Neural cell (in vitro differentiated cells): ENCODE measurements at regions not wholly inside any gene's neighbourhood (a gene's known extent, or its start where the extent isn't known, plus 50 kb on each side); places are given as distances from the start of the nearest gene placed in this dataset.

Experiments
- H2AFZ ChIP-seq: fragments of 200-600, 300-800 bp; sonication (generic), shearing (Covaris generic); 2 replicates; pipeline ENCODE4 v1.6.0; 2014; ENCODE audit warnings: low read depth, mild to moderate bottlenecking, antibody characterized with exemption, low read length, moderate library complexity
- H3F3A ChIP-seq: fragments of 200-600 bp; shearing (Covaris generic); 2 replicates; pipeline ENCODE4 v1.6.1; 2016; ENCODE audit warnings: mild to moderate bottlenecking, moderate library complexity, mixed read lengths, antibody characterized with exemption, low read length; ENCODE audit not compliant: insufficient read depth, poor library complexity, severe bottlenecking
- H3K27ac ChIP-seq: fragments of 200-600, 300-800 bp; sonication (generic), shearing (Covaris generic); 2 replicates; pipeline ENCODE4 v1.5.1; 2014; ENCODE audit warnings: mild to moderate bottlenecking, low read length, moderate library complexity
- H3K27me3 ChIP-seq: fragments of 300-800, 200-600 bp; sonication (generic), shearing (Covaris generic); 2 replicates; pipeline ENCODE4 v1.6.0; 2014; ENCODE audit warnings: mild to moderate bottlenecking, low read depth, low read length, moderate library complexity; ENCODE audit not compliant: insufficient read depth
- H3K36me3 ChIP-seq: fragments of 300-800, 200-600 bp; sonication (generic), shearing (Covaris generic); 2 replicates; pipeline ENCODE4 v1.5.1; 2014; ENCODE audit warnings: mild to moderate bottlenecking, antibody characterized with exemption, low read length, moderate library complexity; ENCODE audit not compliant: insufficient read depth
- H3K4me2 ChIP-seq: fragments of 300-800, 200-600 bp; sonication (generic), shearing (Covaris generic); 2 replicates; pipeline ENCODE4 v1.6.0; 2014; ENCODE audit warnings: mild to moderate bottlenecking, low read length
- H3K4me3 ChIP-seq: fragments of 300-800, 200-600 bp; sonication (generic), shearing (Covaris generic); 2 replicates; pipeline ENCODE4 v1.5.1; 2014; ENCODE audit warnings: mild to moderate bottlenecking, low read length, moderate library complexity
- H3K79me2 ChIP-seq: fragments of 200-600 bp; shearing (Covaris generic); replicated peaks from 2 replicates; pipeline ENCODE4 v1.6.0; 2014; ENCODE audit warnings: mild to moderate bottlenecking, low read length, moderate library complexity; ENCODE audit not compliant: insufficient read depth
- H3K9ac ChIP-seq: fragments of 300-800, 200-600 bp; sonication (generic), shearing (Covaris generic); 2 replicates; pipeline ENCODE4 v1.6.1; 2016; ENCODE audit warnings: mild to moderate bottlenecking, low read length, mixed read lengths
- H3K9me2 ChIP-seq: fragments of 200-600 bp; shearing (Covaris generic); 2 replicates; pipeline ENCODE4 v1.6.1; 2016; ENCODE audit warnings: mild to moderate bottlenecking, low read length, mixed read lengths; ENCODE audit not compliant: insufficient read depth
- H3K9me3 ChIP-seq: fragments of 200-600, 300-800 bp; sonication (generic), shearing (Covaris generic); 2 replicates; pipeline ENCODE4 v1.6.1; 2016; ENCODE audit warnings: mild to moderate bottlenecking, mixed run types, low read length, moderate library complexity, mixed read lengths
- H4K20me1 ChIP-seq: fragments of 200-600 bp; shearing (Covaris generic); 2 replicates; pipeline ENCODE4 v1.6.1; 2016; ENCODE audit warnings: mild to moderate bottlenecking, mixed run types; ENCODE audit not compliant: insufficient read depth
- EP300 ChIP-seq: fragments of 450-650 bp; conservative IDR thresholded peaks from 2 replicates; pipeline ENCODE4 v1.6.1; 2014; ENCODE audit warnings: antibody characterized with exemption, mild to moderate bottlenecking, moderate library complexity; ENCODE audit not compliant: poor library complexity, severe bottlenecking
- EZH2 ChIP-seq: fragments of 200-600, 300-800 bp; shearing (Covaris generic), sonication (generic); IDR thresholded peaks from 2 replicates; pipeline ENCODE4 v1.6.1; 2014; ENCODE audit warnings: antibody characterized with exemption, low read length, borderline replicate concordance, mild to moderate bottlenecking; ENCODE audit not compliant: insufficient read depth, poor library complexity, severe bottlenecking
- MXI1 ChIP-seq: fragments of 450-650 bp; conservative IDR thresholded peaks from 2 replicates; pipeline ENCODE4 v1.6.1; 2014; ENCODE audit warnings: antibody characterized with exemption, mild to moderate bottlenecking; ENCODE audit not compliant: poor library complexity, severe bottlenecking
- POLR2AphosphoS5 ChIP-seq: IDR thresholded peaks from 2 replicates; pipeline ENCODE4 v1.6.1; 2012
- RAD21 ChIP-seq: fragments of 450-650 bp; conservative IDR thresholded peaks from 2 replicates; pipeline ENCODE4 v1.6.1; 2014; ENCODE audit warnings: antibody characterized with exemption, mild to moderate bottlenecking, moderate library complexity
- SMC3 ChIP-seq: fragments of 450-650 bp; conservative IDR thresholded peaks from 2 replicates; pipeline ENCODE4 v1.6.1; 2014; ENCODE audit warnings: antibody characterized with exemption, mild to moderate bottlenecking, moderate library complexity; ENCODE audit not compliant: poor library complexity
- TAF1 ChIP-seq: IDR thresholded peaks from 2 replicates; pipeline ENCODE4 v1.6.1; 2012; ENCODE audit warnings: low read depth
- TF ChIP-seq, protein P1 (sequence below): fragments of 450-650 bp; IDR thresholded peaks from 2 replicates; pipeline ENCODE4 v1.5.1; 2014; ENCODE audit warnings: antibody characterized with exemption, mild to moderate bottlenecking, moderate library complexity; ENCODE audit not compliant: poor library complexity, severe bottlenecking
- TF ChIP-seq, protein P2 (sequence below): IDR thresholded peaks from 2 replicates; pipeline ENCODE4 v1.6.1; 2012; ENCODE audit warnings: borderline replicate concordance

DNA sequence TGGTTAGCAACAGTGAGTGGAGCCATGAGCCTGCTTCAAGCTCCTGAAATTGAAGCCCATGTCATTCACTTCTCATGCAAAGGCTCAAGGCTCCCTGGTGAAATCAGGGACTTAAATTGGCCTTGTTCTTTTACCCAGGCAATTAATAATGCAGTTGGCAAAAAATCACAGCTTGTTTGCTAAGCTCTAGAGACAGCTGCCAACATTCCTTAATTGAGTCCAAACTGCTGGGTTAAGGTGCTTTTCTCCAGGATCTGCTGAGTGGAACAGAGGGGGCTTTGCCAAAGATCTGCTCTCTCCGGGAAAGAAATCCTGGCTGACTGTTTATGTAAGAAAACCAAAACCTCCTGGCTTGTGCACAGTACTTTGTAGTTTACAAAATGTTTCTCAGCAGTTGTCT is 257.6 kb upstream of the GHITM start:
- Histone ChIP-seq H3F3A (no peaks in the 10 kb centered on the region), H3K4me2 (no peak overlapping the region), H3K27me3 (no peaks in the 10 kb centered on the region), H3K79me2 (no peaks in the 10 kb centered on the region), H3K4me3 (no peak overlapping the region), H3K36me3 (no peaks in the 10 kb centered on the region), H3K27ac (no peak overlapping the region), H3K9me3 (no peaks in the 10 kb centered on the region), H4K20me1 (no peaks in the 10 kb centered on the region), H3K9ac (no peak overlapping the region), H3K9me2 (no peaks in the 10 kb centered on the region), H2AFZ (no peak overlapping the region)
- TF ChIP-seq EZH2 (no peak), TAF1 (no peak), RAD21 (no peak), POLR2AphosphoS5 (no peak), MXI1 (no peak), EP300 (no peak), SMC3 (no peak)
- TF ChIP-seq, protein P1, sequence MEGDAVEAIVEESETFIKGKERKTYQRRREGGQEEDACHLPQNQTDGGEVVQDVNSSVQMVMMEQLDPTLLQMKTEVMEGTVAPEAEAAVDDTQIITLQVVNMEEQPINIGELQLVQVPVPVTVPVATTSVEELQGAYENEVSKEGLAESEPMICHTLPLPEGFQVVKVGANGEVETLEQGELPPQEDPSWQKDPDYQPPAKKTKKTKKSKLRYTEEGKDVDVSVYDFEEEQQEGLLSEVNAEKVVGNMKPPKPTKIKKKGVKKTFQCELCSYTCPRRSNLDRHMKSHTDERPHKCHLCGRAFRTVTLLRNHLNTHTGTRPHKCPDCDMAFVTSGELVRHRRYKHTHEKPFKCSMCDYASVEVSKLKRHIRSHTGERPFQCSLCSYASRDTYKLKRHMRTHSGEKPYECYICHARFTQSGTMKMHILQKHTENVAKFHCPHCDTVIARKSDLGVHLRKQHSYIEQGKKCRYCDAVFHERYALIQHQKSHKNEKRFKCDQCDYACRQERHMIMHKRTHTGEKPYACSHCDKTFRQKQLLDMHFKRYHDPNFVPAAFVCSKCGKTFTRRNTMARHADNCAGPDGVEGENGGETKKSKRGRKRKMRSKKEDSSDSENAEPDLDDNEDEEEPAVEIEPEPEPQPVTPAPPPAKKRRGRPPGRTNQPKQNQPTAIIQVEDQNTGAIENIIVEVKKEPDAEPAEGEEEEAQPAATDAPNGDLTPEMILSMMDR = no peak
- TF ChIP-seq, protein P2, sequence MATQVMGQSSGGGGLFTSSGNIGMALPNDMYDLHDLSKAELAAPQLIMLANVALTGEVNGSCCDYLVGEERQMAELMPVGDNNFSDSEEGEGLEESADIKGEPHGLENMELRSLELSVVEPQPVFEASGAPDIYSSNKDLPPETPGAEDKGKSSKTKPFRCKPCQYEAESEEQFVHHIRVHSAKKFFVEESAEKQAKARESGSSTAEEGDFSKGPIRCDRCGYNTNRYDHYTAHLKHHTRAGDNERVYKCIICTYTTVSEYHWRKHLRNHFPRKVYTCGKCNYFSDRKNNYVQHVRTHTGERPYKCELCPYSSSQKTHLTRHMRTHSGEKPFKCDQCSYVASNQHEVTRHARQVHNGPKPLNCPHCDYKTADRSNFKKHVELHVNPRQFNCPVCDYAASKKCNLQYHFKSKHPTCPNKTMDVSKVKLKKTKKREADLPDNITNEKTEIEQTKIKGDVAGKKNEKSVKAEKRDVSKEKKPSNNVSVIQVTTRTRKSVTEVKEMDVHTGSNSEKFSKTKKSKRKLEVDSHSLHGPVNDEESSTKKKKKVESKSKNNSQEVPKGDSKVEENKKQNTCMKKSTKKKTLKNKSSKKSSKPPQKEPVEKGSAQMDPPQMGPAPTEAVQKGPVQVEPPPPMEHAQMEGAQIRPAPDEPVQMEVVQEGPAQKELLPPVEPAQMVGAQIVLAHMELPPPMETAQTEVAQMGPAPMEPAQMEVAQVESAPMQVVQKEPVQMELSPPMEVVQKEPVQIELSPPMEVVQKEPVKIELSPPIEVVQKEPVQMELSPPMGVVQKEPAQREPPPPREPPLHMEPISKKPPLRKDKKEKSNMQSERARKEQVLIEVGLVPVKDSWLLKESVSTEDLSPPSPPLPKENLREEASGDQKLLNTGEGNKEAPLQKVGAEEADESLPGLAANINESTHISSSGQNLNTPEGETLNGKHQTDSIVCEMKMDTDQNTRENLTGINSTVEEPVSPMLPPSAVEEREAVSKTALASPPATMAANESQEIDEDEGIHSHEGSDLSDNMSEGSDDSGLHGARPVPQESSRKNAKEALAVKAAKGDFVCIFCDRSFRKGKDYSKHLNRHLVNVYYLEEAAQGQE = no peak

DNA sequence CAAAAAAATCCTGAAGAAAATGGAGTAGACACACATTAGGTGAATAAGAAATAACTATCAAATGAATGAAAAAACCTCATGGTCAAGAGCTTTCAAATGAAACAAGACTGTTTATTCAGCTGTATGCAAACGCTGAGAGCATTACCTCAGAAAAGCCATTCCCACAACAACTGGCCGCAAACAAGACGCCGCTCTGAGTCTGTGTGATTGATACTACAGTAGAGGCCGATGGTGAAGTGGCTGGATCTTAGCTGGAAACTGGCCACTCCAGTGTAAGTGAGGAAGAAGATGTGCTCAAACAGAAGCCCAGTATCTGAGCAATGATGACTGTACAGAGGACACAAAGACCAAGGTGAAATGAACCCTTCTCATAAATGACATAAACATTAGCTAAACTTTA is 252.4 kb upstream of the GHITM start:
- no peak overlapping the region for H3K9ac ChIP-seq
- H3K9me2 ChIP-seq = no peaks in the 10 kb centered on the region
- no peaks in the 10 kb centered on the region for H3K79me2 ChIP-seq
- no peak overlapping the region for H3K4me2 ChIP-seq
- no peak overlapping the region for H2AFZ ChIP-seq
- no peaks in the 10 kb centered on the region for H3F3A ChIP-seq
- no peaks in the 10 kb centered on the region for H3K9me3 ChIP-seq
- no peaks in the 10 kb centered on the region for H4K20me1 ChIP-seq
- H3K27me3 ChIP-seq = no peaks in the 10 kb centered on the region
- H3K27ac ChIP-seq = no peak overlapping the region
- TF ChIP-seq, protein P2 = no peak
- TF ChIP-seq EP300 (no peak), SMC3 (no peak), EZH2 (no peak), POLR2AphosphoS5 (no peak), TAF1 (no peak), MXI1 (no peak), RAD21 (no peak)
- TF ChIP-seq, protein P1 = no peak
- H3K4me3 ChIP-seq = no peak overlapping the region
- H3K36me3 ChIP-seq = no peaks in the 10 kb centered on the region
